GM18519 (cell line): ENCODE measurements at regions not wholly inside any gene's neighbourhood (a gene's known extent, or its start where the extent isn't known, plus 50 kb on each side); places are given as distances from the start of the nearest gene placed in this dataset.
"Not testable (repeated sequence)": the region's sequence is repeated elsewhere in the genome, so short reads cannot be mapped to it uniquely, and the experiment has no call there.

Source experiments
- ATAC-seq: cut with Tn5 transposase; IDR thresholded peaks from one replicate; pipeline ENCODE4 v1.9.1; 2021; ENCODE audit warnings: mild to moderate bottlenecking, moderate library complexity; ENCODE audit not compliant: unreplicated experiment, low FRiP score

DNA sequence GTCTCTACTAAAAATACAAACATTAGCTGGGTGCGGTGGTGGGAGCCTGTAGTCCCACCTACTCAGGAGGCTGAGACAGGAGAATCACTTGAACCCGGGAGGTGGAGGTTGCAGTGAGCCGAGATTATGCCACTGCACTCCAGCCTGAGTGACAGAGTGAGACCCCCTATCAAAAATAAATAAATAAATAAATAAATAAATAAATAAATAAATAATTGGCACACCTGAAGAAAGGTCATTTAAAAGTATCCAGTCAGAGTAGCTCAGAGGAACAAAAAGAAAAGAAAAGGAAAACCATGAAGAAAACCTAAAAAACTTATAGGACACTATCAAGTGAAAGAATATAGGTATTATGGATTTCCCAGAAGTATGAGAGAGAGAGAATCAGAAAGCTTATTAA lies 330.1 kb upstream of the AR start:
- ATAC-seq: not testable (repeated sequence)

DNA sequence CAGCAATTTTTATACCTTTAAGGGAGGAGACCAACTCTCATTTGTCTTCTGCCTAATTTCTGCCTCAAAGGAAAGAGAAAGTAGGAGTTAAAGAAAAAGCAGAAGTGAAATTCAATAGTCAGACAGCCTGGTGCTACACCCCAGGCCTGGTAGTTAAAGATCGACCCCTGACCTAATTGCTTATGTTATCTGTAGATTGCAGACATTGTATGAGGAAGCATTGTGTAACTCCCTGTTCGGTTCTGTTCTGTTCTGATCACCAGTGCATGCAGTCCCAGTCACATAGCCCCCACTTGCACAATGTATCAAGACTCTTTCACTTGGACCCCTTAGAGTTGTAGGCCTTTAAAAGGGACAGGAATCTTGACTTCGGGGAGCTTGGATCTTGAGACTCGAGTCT lies 335.9 kb upstream of the AR start:
- ATAC-seq: no peak

DNA sequence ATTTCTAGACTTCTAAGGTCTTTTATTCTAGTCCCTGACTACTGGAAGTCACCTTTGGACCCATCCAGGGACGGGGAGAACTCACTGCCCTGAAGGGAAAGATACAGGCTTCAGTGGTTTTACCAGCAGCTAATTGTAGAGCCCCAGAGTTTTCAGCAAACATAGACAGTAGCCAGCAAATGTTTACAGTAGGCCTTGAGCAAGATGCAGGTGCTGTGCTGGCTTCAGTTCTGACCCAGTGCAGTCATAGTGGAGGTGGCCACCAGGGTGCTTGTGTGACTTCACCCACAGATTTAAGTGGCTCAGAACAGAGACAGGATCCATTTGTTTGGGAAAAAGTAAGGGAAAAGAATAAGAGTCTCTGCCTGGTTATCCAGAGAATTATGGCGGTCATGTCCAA lies 384.4 kb upstream of the AR start:
- ATAC-seq: no peak

DNA sequence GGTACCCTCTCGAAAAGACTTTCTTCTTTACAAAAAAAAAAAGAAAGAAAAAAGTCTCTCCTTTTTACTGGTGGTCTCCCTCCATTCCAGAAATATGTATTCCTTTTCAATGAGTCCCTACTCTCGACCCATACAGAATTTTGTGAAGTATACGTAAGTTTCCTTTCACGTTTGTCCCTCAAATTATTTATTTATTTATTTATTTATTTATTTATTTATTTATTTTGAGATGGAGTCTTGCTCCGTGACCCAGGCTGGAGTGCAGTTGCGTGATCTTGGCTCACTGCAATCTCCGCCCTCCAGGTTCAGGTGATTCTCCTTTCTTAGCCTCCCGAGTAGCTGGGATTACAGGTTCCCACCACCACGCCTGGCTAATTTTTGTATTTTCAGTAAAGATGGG lies 429.2 kb upstream of the AR start:
- ATAC-seq: no peak

DNA sequence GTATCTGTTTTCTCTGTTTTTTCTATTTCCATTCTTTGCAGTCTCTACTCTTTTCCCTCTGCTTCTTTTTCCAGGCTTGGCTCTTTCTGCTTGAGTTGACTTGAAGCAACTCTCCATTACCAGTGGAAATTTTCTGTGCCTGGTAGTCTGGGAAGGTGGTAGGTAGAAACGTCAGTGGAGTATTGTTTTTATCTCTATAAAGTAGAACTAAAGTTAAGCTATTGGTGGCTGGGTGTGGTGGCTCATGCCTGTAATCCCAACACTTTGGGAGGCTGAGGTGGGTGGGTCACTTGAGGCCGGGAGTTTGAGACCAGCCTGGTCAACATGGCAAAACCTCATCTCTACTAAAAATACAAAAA lies 438.1 kb upstream of the AR start:
- ATAC-seq: no peak

DNA sequence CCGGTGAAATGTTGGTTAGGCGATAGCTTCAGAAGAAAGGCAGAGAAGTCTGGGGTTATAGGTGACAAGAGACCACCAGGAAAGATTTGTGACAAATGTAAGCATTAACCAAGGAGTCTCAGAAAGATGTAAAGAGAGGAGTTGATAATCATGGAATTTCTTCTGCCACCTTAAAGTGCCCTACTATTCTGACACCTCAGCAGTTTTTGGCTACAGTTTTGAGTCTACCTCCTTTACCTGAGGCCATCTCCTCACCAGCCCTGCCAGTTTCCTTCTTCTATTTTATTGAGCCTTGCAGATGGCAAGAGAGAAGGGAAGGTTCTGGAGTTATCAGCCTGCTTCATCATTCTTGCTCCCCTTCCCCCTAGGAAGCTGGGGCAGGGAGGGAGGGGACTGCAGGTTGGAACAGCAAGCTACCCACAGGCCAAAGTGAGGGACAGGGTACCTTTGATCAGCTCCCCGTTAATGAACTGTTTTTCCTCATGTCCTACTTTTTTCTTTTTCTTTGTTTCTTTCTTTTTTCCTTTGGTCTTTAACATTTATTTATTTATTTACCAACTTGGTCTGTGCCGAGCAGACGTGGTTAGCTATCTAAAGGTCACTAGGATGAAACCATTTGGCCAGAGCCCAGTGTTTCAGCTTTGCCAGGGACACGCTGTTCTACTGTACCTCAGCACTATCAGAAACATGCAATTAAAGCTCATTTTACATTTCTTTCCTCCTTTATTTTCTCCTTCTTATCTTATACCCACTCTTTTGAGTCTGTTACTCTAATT lies 438.7 kb upstream of the AR start:
- no peak for ATAC-seq

DNA sequence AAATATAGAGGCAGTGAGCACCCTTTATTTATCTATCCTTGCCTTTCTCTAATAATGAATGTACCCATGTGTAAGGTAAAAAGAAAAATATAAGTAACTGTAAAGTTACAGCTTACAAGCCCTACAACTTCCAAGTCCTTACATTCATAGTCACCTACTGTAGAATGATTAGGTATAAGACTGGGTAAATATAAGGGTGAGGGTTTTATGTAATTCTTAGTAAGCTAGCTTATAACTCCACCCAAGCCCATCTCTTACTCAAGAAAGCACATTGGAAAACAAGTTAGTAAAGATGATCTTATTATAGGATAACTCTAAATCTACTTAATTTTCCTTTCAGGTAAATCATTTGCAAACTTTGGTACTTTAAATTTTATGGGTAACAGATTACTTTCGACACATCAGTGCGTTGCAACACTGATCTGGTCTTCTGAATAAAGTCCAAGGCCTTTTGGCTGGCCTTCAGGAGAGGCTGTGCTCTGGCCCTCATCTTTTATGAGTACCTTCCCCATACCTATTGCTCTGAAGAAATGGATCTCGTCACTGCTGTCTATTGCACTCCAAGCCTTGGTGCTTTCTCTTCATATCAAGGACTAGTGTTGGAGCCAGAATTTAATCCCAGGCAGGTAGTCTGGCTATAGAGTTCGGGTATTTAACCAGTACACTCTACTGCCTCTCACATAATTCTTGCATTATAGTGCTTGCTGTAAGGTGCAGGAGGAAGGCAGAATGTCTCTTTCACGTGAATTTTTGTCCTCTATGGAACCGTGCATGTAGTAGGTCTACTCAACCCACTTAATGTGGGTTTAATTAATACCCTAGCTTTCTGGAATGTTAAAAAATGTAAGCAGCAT lies 443.6 kb upstream of the AR start:
- no peak for ATAC-seq

DNA sequence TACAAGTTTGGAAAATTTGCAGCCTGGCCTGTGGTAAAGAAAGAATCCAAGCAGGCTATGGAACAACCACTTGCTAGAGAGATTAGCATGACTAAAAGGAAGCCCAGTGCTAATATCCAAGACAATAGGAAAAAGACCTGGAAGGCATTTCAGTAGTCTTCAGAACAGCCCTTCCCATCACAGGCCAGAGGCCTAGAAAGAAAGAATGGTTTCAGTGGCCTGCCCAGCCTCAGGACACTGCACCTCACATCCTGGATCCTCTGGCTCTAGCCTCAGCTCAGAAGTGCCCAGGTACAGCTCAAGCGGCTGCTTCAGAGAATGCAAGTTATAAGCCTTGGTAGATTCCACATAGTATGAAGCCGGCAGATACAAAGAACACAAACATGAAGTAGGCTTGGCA lies 449.8 kb upstream of the AR start:
- no peak for ATAC-seq

DNA sequence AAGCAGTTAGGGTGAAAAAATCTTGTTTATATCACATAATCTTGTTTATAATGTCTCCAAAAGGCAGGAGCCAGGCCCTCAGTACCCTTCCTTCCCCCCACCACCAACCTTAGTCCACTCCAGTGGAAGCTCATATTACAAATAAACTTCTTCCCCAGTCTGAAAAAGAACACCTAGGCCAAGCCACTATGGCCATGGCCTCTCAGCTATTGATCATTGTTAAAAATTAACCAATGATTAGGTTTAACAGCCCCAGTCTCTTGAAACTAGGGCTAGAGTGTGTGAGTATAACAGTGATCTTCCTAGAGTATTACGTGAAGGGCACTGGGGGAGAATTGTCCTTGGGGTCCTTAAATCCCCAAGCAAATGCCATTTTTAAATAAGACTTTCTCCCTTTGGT lies 411.9 kb upstream of the EDA2R start:
- ATAC-seq: no peak

DNA sequence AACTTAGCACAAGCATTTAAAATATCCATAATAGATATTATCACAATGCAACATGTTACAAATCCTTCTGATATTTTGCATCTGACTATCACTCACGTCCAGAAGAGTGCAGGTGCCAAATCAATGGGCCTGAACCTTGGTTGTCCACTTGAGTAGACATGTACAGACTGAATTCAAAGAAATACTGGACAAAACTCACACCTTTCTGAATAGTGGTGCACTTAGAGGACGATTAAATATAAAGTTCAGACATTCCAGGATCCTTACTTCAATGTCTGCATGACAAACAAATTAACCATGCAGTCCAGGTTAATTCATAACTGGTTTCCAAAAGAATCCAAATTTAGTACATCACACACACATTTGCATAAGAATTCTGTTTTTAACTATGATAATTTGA lies 406.0 kb upstream of the EDA2R start:
- no peak for ATAC-seq

DNA sequence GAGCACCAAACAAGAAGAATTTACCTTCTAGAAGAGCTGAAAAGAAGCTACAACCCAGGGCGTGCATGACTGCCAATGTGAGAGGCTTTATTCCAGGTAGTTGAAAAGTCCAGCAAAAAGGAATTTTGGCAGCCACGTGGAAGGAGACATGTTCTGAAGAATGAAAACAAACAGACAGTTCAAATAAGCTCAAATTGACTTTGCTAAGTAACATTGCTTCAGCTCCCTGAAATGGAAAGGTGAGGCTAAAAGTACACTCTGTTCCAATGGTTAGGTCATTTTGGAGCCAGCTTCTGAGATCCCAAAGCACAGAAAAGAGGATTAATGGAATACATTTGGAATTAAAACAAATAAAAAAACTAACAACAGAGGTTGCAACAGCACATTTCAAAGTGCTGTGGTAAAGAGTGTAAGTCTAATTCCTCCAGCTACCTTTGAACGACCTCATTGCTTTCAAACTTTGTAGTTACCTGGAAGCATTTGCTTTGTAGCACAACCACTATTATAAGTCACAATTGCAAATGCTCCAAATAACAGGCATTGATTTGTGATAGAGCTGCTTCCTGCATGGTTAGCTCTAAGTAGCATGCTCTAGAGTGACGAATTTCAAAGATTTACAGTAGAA lies 405.3 kb upstream of the EDA2R start:
- ATAC-seq: no peak

DNA sequence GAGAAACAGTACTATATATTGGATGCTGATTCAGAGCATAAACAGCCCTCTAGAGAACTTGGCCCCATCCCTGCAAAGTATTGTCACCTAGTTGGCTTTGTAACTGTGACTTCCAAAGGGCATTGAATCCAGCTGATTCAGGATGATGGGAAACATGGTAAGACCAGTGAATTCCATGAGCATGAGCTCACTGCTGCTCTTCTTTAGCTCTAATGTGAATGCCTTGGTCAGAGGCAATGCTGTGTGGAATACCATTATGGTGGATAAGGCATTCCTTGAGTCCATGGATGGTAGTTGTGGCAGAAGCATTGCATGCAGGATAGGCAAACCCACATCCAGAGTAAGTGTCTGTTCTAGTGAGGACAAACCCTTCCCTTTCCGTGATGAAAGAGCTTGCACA lies 365.6 kb upstream of the EDA2R start:
- ATAC-seq: no peak

DNA sequence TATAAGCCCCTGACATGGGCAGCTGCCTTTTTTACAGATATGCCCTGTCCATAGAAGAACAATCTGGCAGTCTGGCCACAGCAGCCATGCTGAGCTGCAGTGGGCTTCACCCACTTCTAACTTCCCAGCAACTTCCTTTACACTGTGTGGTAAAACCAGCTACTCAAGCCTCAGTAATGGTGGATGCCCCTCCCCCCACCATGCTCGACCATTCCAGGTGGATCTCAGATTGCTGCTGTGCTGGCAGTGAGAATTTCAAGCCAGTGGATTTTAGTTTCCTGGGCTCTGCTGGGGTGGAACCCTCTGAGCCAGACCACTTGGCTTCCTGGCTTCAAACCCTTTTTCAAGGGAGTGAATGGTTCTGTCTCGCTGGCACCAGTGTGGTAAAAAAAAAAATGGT lies 355.9 kb upstream of the EDA2R start:
- ATAC-seq: no peak

DNA sequence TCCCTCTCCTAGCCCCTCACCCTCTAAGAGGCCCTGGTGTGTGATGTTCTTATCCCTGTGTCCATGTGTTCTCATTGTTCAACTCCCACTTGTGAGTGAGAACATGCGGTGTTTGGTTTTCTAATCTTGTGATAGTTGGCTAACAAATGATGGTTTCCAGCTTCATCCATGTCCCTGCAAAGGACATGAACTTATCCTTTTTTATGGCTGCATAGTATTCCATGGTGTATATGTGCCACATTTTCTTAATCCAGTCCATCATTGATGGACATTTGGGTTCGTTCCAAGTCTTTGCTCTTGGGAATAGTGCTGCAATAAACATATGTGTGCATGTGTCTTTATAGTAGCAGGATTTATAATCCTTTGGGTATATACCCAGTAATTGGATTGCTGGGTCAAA lies 353.2 kb upstream of the EDA2R start:
- not testable (repeated sequence) for ATAC-seq

DNA sequence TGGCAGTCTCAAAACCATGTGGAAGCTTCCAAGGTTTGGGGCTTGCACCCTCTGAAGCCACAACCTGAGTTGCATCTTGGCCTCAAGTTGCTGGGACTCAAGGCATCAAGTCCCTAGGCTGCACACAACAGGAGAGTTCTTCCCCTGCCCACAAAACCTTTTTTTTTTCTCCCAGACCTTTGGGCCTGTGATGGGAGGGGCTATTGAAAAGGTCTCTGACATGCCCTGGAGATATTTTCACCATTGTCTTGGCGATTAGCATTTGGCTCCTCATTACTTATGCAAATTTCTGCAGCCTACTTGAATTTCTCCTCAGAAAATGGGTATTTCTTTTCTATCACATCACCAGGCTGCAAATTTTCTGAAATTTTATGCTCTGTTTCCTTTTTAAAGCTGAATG lies 349.5 kb upstream of the EDA2R start:
- no peak for ATAC-seq

DNA sequence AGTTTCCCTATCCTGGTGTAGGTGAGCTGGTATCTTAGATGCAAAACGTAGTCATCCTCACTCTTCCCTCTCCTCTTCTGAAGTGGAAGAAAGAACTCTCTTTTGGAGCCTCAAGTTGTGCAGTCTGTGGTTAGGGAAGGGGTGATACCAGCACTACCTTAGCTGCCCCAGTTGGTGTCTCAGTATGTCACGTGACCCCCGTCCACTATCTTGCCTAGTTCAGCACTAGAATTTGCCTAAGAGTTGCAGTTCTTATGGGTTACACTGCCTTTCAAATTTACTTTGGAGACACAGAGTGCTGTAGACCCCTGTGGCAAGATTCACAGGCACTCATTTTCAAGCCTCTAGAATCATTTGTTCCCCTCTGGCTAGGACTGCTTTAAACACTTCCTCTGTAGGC lies 322.8 kb upstream of the EDA2R start:
- no peak for ATAC-seq

DNA sequence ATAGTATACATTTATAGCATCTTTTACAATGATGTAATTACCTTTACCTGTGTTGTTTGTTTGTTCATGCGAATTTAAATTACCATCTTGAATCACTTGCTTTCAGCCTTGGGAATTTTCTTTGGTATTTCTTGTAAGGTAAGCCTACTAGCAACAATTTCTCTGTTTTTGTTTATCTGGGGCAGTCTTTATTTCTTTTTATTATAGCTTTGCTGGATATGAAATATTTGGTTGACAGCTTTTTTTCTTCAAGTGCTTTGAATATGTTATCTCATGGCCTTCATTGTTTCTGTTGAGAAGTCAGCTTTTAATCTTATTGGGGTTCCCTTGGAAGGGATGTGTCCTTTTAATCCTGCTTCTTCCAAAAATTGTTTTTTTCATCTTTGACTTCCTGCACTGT lies 292.8 kb upstream of the EDA2R start:
- no peak for ATAC-seq

DNA sequence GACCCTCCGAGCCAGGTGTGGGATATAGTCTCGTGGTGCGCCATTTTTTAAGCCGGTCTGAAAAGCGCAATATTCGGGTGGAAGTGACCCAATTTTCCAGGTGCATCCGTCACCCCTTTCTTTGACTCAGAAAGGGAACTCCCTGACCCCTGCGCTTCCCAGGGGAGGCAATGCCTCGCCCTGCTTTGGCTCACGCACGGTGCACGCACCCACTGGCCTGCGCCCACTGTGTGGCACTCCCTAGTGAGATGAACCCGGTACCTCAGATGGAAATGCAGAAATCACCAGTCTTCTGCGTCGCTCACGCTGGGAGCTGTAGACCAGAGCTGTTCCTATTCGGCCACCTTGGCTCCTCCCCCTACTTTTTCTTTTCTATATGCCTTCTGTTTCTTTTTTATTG lies 291.6 kb upstream of the EDA2R start:
- ATAC-seq: not testable (repeated sequence)

DNA sequence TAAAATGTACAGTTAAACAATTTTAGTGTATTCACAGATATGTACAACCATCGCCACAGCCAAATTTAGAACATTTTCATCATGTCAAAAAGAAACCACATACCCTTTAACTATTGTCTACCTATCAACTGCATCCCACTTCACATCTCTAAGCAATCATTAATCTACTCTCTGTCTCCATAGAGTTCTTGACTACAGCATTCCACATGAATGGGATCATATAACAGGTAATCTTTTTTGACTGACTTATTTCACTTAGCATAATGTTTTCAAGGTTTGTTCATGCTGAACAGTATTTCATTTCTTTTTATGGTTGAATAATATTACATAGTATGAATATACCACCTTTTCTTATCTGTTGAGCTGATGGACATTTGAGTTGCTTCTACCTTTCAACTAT lies 281.4 kb upstream of the EDA2R start:
- no peak for ATAC-seq

DNA sequence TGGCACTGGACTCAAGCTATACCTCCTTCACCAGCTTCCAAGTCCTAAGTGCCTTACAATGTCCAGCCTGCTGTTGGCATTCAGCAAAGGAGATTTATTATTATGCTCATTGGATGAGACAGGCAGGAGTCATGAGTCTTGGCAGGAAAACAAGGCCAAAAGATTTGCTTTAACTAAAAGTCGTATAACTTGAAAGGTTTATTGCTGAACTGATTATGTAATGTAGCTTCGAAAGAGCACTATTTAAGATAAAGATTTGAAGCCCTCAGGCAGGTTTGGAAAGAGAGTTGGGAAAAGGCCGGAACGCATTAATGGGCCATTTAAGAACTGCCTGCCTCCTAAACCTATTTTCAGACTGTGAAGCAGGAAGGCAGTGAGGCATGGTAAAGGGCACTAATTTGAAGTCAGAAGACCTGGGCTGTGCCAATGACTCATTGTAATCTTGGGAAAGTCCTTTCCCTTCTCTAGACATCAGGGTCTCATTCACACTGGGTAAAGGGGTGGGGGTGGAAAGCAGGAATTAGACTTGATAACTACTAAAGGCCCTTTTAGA lies 280.5 kb upstream of the EDA2R start:
- ATAC-seq: no peak

DNA sequence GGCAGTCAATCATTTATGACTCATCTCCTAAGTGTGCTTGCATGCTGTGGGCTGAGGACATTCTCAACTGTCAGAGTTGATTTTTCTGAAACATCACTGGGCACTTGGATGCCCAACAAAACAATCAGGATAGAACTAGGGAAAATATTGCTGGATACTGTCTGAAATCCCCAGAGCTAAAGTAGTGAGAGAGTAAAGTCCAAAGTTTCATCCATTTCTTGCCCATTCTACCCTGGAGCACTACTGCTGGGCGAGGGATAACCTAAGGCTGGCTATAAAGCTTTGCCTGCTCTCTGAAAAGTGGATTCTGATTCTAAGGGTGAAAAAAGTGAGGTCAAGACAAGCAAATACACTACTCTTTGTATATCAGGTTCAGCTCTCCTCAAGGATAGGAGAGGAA lies 279.6 kb upstream of the EDA2R start:
- ATAC-seq: no peak
